Aorta (tissue), 5 donors: ENCODE measurements at regions not wholly inside any gene's neighbourhood (a gene's known extent, or its start where the extent isn't known, plus 50 kb on each side); places are given as distances from the start of the nearest gene placed in this dataset.

Experiments used
- ATAC-seq: fragments of 200-7000 bp; cut with Tn5 transposase; one replicate; pipeline ENCODE4 v1.9.1; 2022; ENCODE audit warnings: moderate library complexity; ENCODE audit not compliant: low FRiP score
- DNase-seq, 2 donors: peaks; one replicate each; pipeline ENCODE4 v3.0.0-alpha.2; 2020
- H3K27ac ChIP-seq, 2 donors: one replicate each; pipeline ENCODE4 v1.5.1; 2013; ENCODE audit warnings: low read length in 2 of 2, mild to moderate bottlenecking in 2 of 2, moderate library complexity in 2 of 2, control low read depth in 1 of 2, inconsistent platforms in 1 of 2, low read depth in 1 of 2
- H3K27me3 ChIP-seq, 2 donors: one replicate each; pipeline ENCODE4 v1.6.1; 2013; ENCODE audit warnings: control low read depth in 1 of 2, low read length in 1 of 2, mild to moderate bottlenecking in 1 of 2, moderate library complexity in 1 of 2; ENCODE audit not compliant: insufficient read depth in 2 of 2, control insufficient read depth in 1 of 2
- H3K36me3 ChIP-seq, 2 donors: one replicate each; pipeline ENCODE4 v1.6.1; 2013; ENCODE audit warnings: control low read depth in 1 of 2, low read length in 1 of 2, mild to moderate bottlenecking in 1 of 2; ENCODE audit not compliant: insufficient read depth in 2 of 2, control insufficient read depth in 1 of 2
- H3K4me1 ChIP-seq, 2 donors: one replicate each; pipeline ENCODE4 v1.6.1; 2013; ENCODE audit warnings: low read length in 2 of 2, control low read depth in 1 of 2, mild to moderate bottlenecking in 1 of 2, moderate library complexity in 1 of 2; ENCODE audit not compliant: insufficient read depth in 2 of 2, control insufficient read depth in 1 of 2
- H3K4me3 ChIP-seq, 2 donors: one replicate each; pipeline ENCODE4 v1.5.1; 2013; ENCODE audit warnings: low read length in 2 of 2, control low read depth in 1 of 2, mild to moderate bottlenecking in 1 of 2
- H3K9me3 ChIP-seq: one replicate; pipeline ENCODE4 v1.6.1; 2013; ENCODE audit warnings: mild to moderate bottlenecking, low read length; ENCODE audit not compliant: control insufficient read depth
- WGBS, 2 donors: extraction: QIAGEN DNeasy Blood & Tissue Kit; methylation state at CpG; one replicate each; pipeline ENCODE4 v1.1.7; 2013; 5-methylcytosine and 5-hydroxymethylcytosine counted together
- intact Hi-C, 2 donors: fragments of 100-400 bp; cut with DNase I; formaldehyde crosslinking; loops; one replicate each; pipeline versions ENCODE4 v1.14.2 to v1.15.0; 2022
- donor health status: healthy with polysubstance abuse.
- donor health status: Bipolar disorder and iron deficiency.
- donor health status: DM: no; HTN: no; CAD: no.
- donor health status: DM: no; HTN: no; CAD: no.
- donor health status: DM: yes; HTN: yes; CAD: no.

- Histone ChIP-seq H3K9me3 (peaks cover 11% of the 10 kb centered on the region), H3K4me1 (no peaks in the 10 kb centered on the region), H3K4me3 (no peak overlapping the region), H3K36me3 (no peaks in the 10 kb centered on the region), H3K27me3 (peaks cover 0 to 3% of the 10 kb centered on the region in 2 donors), H3K27ac (no peak overlapping the region)
- ATAC-seq (no peak), DNase-seq (no peak)
- WGBS, 2 donors = 68 to 73% methylated on average over 2 of the region's 2 CpGs
- intact Hi-C loops = no loop called here
Observed at GRCh38 chr6:85983032-85983659, 340.5 kb upstream of the SYNCRIP start.

- Histone ChIP-seq H3K4me3 (no peak overlapping the region), H3K27ac (no peak overlapping the region), H3K4me1 (no peaks in the 10 kb centered on the region), H3K27me3 (peaks cover 0 to 3% of the 10 kb centered on the region in 2 donors), H3K9me3 (peaks cover 8% of the 10 kb centered on the region), H3K36me3 (no peaks in the 10 kb centered on the region)
- intact Hi-C loops = no loop called here
- ATAC-seq = no peak
- DNase-seq = no peak
Observed at GRCh38 chr6:85977661-85978060, 335.0 kb upstream of the SYNCRIP start.

GRCh38 chr6:85975957-85976356 lies 333.3 kb upstream of the SYNCRIP start:
- no peak overlapping the region for H3K27ac ChIP-seq
- no peak overlapping the region for H3K4me3 ChIP-seq
- H3K27me3 ChIP-seq = no peaks in the 10 kb centered on the region
- no peak for DNase-seq
- H3K36me3 ChIP-seq = no peaks in the 10 kb centered on the region
- ATAC-seq = no peak
- intact Hi-C loops = no loop called here
- 79 to 88% methylated on average over 2 of the region's 2 CpGs for WGBS, 2 donors
- H3K9me3 ChIP-seq = peaks cover 2% of the 10 kb centered on the region
- H3K4me1 ChIP-seq = no peaks in the 10 kb centered on the region

- no peaks in the 10 kb centered on the region for H3K36me3 ChIP-seq
- ATAC-seq (no peak), DNase-seq (no peak)
- no peak overlapping the region for H3K27ac ChIP-seq
- H3K4me3 ChIP-seq = no peak overlapping the region
- H3K9me3 ChIP-seq = no peaks in the 10 kb centered on the region
- H3K27me3 ChIP-seq = no peaks in the 10 kb centered on the region
- no peaks in the 10 kb centered on the region for H3K4me1 ChIP-seq
- intact Hi-C loops = no loop called here
Observed at GRCh38 chr6:85971238-85971637, 328.6 kb upstream of the SYNCRIP start.

GRCh38 chr6:85966828-85967227 lies 324.1 kb upstream of the SYNCRIP start:
- intact Hi-C loops = no loop called here

GRCh38 chr6:85961746-85962145 lies 319.1 kb upstream of the SYNCRIP start:
- Histone ChIP-seq H3K4me1 (no peaks in the 10 kb centered on the region), H3K27ac (no peak overlapping the region), H3K4me3 (no peak overlapping the region), H3K27me3 (no peaks in the 10 kb centered on the region), H3K9me3 (peaks cover 4% of the 10 kb centered on the region), H3K36me3 (no peaks in the 10 kb centered on the region)
- DNase-seq = no peak
- intact Hi-C loops = no loop called here
- ATAC-seq = no peak

More at GRCh38 chr6:85966828-85967227, 324.1 kb upstream of the SYNCRIP start:
- Histone ChIP-seq H3K36me3 (no peaks in the 10 kb centered on the region), H3K4me1 (no peaks in the 10 kb centered on the region), H3K27ac (no peak overlapping the region), H3K9me3 (no peaks in the 10 kb centered on the region), H3K27me3 (no peaks in the 10 kb centered on the region), H3K4me3 (no peak overlapping the region)
- DNase-seq (no peak), ATAC-seq (no peak)
- 51 to 53% methylated on average over 5 of the region's 5 CpGs for WGBS, 2 donors

GRCh38 chr6:85961125-85961524 lies 318.4 kb upstream of the SYNCRIP start:
- WGBS, 2 donors = 21 to 37% methylated on average over 1 of the region's 1 CpG

GRCh38 chr6:85948481-85948880 lies 305.8 kb upstream of the SYNCRIP start:
- no peaks in the 10 kb centered on the region for H3K9me3 ChIP-seq
- no peaks in the 10 kb centered on the region for H3K36me3 ChIP-seq
- no peaks in the 10 kb centered on the region for H3K4me1 ChIP-seq
- H3K27me3 ChIP-seq = no peaks in the 10 kb centered on the region
- H3K27ac ChIP-seq = no peak overlapping the region
- H3K4me3 ChIP-seq = no peak overlapping the region
- DNase-seq (no peak), ATAC-seq (no peak)
- WGBS, 2 donors = 83 to 84% methylated on average over 3 of the region's 3 CpGs
- intact Hi-C loops = no loop called here

More at GRCh38 chr6:85961125-85961524, 318.4 kb upstream of the SYNCRIP start:
- Histone ChIP-seq H3K4me1 (no peaks in the 10 kb centered on the region), H3K4me3 (no peak overlapping the region), H3K27ac (no peak overlapping the region), H3K9me3 (peaks cover 4% of the 10 kb centered on the region), H3K36me3 (no peaks in the 10 kb centered on the region), H3K27me3 (no peaks in the 10 kb centered on the region)
- ATAC-seq (no peak), DNase-seq (no peak)
- intact Hi-C loops = no loop called here

GRCh38 chr6:85945459-85946185 lies 302.9 kb upstream of the SYNCRIP start:
- 41 to 47% methylated on average over 6 of the region's 6 CpGs for WGBS, 2 donors

More at GRCh38 chr6:85945459-85946185, 302.9 kb upstream of the SYNCRIP start:
- no peaks in the 10 kb centered on the region for H3K4me1 ChIP-seq
- no peak overlapping the region for H3K27ac ChIP-seq
- no peak overlapping the region for H3K4me3 ChIP-seq
- no peaks in the 10 kb centered on the region for H3K27me3 ChIP-seq
- no peak for ATAC-seq
- H3K9me3 ChIP-seq = no peaks in the 10 kb centered on the region
- DNase-seq = no peak
- intact Hi-C loops = no loop called here
- H3K36me3 ChIP-seq = no peaks in the 10 kb centered on the region
